ENCODE measurements at regions not wholly inside any gene's neighbourhood (a gene's known extent, or its start where the extent isn't known, plus 50 kb on each side); places are given as distances from the start of the nearest gene placed in this dataset.
"Not testable (repeated sequence)": the region's sequence is repeated elsewhere in the genome, so short reads cannot be mapped to it uniquely, and the experiment has no call there.

- no peak overlapping the region for H3K4me3 ChIP-seq (ENCODE audit: low read length)
- no peak for DNase-seq (ENCODE audit: low read depth, low spot score)
Measured at GRCh38 chr4:134691915-134692314, 490.3 kb upstream of the PABPC4L start.

GRCh38 chr4:134687646-134688628, 486.3 kb upstream of the PABPC4L start:
- H3K4me3 ChIP-seq (ENCODE audit: low read length) = no peak overlapping the region
- DNase-seq (ENCODE audit: low read depth, low spot score) = no peak

DNA sequence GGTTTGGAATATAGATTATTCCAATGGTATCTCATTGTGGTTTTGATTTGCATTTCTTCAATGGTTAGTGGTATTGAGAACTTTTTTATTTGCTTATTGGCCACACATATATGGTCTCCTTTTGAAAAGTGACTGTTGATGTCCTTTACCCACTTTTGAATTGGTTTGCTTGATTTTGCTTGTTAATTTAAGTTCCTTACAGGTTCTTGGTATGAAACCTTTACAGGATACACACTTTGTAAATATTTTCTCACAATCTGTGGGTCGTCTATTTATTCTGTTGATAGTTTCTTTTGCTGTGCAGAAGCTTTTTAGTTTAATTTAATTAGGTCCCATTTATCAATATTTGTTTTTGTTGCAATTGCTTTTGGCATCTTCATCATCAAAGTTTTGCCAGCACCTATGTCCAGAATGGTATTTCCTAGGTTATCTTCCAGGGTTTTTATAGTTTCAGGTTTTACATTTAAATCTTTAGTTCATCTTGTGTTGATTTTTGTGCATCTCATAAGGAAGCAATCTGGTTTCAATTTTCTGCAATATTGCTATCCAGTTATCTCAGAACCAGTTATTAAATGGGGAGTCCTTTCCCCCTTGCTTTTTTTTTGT, 475.7 kb upstream of the PABPC4L start:
- H3K4me3 ChIP-seq (ENCODE audit: low read length) = no peak overlapping the region
- DNase-seq (ENCODE audit: low read depth, low spot score) = no peak

GRCh38 chr4:134668237-134668636, 466.6 kb upstream of the PABPC4L start:
- no peak for DNase-seq (ENCODE audit: low read depth, low spot score)
- no peak overlapping the region for H3K4me3 ChIP-seq (ENCODE audit: low read length)

DNA sequence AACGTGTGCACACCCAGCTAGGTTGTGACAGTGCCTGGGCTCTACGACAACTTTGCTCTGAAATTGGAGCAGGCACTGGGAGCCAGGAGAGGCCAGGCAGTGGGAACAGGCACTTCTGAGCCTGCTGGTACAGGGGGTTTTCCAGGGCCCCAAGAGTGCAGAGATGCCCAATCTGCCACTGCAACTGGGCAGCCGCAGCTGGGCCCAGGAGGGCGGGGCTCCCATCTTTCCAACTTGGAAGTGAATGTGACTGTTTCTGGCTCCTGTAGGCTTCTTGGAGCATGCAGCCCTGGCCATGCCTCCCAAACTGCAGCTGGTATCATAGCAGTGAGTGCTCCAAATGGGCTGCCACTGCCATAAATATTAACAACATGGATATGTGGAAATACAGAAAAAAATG, 465.1 kb upstream of the PABPC4L start:
- no peak for DNase-seq (ENCODE audit: low read depth, low spot score)
- no peak overlapping the region for H3K4me3 ChIP-seq (ENCODE audit: low read length)

- no peak overlapping the region for H3K4me3 ChIP-seq (ENCODE audit: low read length)
- no peak for DNase-seq (ENCODE audit: low read depth, low spot score)
Measured at GRCh38 chr4:134665429-134665828, 463.8 kb upstream of the PABPC4L start.

- DNase-seq (ENCODE audit: low read depth, low spot score) = no peak
- no peak overlapping the region for H3K4me3 ChIP-seq (ENCODE audit: low read length)
Measured at GRCh38 chr4:134663742-134664141, 462.2 kb upstream of the PABPC4L start.

DNA sequence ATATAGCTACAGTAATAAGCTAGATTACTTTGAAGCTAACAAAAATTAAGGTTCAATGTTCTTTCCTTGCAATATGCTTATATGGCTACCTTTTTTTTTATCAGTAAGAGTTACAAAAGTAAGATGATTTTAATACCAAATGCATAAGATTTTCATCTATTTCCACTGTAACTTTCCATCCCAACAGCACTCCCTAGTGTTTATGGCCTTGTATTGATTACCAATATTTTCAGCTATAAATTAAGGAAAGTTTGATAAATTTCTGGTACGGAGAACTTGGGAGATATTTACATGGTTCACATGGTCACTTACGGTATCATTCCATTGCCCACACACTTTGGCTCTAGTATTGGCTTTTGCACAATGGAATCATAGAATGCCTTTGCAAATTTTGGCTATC, 448.9 kb upstream of the PABPC4L start:
- no peak overlapping the region for H3K4me3 ChIP-seq (ENCODE audit: low read length)
- DNase-seq (ENCODE audit: low read depth, low spot score) = no peak

GRCh38 chr4:134645778-134646177, 444.2 kb upstream of the PABPC4L start:
- DNase-seq (ENCODE audit: low read depth, low spot score) = no peak
- H3K4me3 ChIP-seq (ENCODE audit: low read length) = no peak overlapping the region

DNA sequence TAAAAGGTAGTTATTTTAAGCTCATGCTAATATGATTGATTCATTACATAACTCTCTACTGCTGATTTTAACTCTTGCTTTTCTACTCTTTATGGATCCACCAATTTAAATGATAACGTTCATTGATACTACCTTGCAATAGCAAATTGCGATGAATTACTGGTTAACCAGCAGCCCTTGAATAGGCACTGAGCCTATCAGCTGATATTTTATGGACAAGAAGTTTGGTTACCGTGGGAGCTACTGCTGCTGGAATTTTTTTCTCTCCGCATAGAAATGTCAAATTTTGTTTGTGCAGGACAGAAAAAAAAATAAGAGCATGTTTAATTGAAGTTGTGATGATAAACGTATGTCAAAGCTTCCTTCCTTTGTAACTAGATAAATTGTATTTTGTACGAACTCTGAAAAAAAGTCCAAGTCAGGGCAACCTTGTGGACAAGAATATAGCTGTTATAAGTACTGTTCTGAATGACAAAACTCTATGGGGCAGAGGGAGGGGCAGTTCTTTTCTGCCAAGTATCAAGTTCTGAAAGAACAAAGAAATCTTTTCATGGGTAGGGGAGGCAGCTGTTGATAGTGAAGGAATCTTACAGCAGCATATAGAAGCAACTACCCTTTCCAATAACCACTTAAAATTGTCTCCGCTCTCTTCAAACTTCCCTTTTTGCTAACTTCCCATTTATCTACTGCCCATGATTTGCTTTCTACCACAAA, 434.9 kb upstream of the PABPC4L start:
- H3K4me3 ChIP-seq (ENCODE audit: low read length) = no peak overlapping the region
- no peak for DNase-seq (ENCODE audit: low read depth, low spot score)

DNA sequence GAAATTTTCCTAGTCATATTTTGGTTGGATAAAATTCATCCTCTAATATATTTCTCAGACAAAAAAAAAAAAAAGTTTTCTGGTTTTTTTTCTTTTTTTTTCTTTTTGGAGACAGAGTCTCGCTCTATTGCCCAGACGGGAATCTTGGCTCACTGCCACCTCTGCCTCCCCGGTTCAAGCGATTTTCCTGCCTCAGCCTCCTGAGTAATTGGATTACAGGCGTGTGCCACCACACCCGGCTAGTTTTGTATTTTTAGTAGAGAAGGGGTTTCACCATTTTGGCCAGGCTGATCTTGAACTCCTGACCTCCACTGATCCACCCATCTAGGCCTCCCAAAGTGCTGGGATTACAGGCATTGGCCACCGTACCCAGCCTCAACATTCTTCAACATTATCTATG, 432.7 kb upstream of the PABPC4L start:
- no peak for DNase-seq (ENCODE audit: low read depth, low spot score)
- H3K4me3 ChIP-seq (ENCODE audit: low read length) = no peak overlapping the region

- no peak overlapping the region for H3K4me3 ChIP-seq (ENCODE audit: low read length)
- no peak for DNase-seq (ENCODE audit: low read depth, low spot score)
Measured at GRCh38 chr4:134632056-134632455, 430.5 kb upstream of the PABPC4L start.

GRCh38 chr4:134628066-134628465, 426.5 kb upstream of the PABPC4L start:
- DNase-seq (ENCODE audit: low read depth, low spot score) = no peak
- H3K4me3 ChIP-seq (ENCODE audit: low read length) = no peak overlapping the region

- DNase-seq (ENCODE audit: low read depth, low spot score) = no peak
- H3K4me3 ChIP-seq (ENCODE audit: low read length) = no peak overlapping the region
Measured at GRCh38 chr4:134627366-134627765, 425.8 kb upstream of the PABPC4L start.

GRCh38 chr4:134624365-134624764, 422.8 kb upstream of the PABPC4L start:
- no peak overlapping the region for H3K4me3 ChIP-seq (ENCODE audit: low read length)
- DNase-seq (ENCODE audit: low read depth, low spot score) = no peak

DNA sequence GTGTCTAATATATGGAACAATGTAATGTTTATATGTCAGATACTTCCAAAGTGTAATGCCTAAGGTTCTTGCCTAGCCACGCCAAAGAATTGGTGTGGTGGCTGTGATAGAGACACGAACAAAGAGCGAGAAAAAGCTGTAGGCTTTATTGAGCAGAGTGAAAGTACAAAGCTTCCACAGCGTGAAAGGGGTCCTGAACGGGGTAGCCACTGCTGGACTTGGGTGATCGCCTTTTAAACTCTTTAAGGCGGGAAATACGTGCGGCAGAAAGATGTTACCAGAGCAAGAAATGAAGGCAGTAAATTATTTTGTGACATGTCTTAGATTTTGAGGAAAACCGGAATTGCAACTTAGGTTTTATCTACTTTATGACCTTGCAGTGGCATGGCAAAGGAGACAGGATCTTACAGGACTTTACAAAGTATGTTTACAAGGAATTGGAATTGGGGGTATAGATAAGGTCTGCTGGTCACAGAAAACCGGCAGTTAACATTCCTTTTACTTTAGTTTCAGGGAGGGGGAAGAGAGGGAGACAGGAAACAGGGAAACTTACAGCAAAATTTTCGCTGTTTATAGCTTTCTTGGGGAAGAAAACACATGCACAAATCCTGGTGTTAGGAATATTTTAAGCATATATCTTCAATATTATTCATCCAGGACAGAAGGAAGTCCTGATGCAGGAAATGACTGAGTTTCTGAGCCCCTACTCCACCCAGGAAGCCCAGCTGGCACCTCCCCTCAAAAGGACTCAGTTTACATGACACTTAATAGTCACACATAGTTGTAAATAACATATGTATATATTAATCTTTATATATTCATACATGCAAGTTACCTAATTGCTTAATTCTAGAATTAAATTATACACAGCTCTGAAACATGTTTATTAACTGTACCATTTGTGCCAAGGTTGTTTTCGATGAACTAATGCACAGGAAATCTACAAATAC, 421.3 kb upstream of the PABPC4L start:
- not testable (repeated sequence) for DNase-seq (ENCODE audit: low read depth, low spot score); H3K4me3 ChIP-seq (ENCODE audit: low read length)

GRCh38 chr4:134622199-134622598, 420.6 kb upstream of the PABPC4L start:
- no peak overlapping the region for H3K4me3 ChIP-seq (ENCODE audit: low read length)
- DNase-seq (ENCODE audit: low read depth, low spot score) = no peak

- H3K4me3 ChIP-seq (ENCODE audit: low read length); DNase-seq (ENCODE audit: low read depth, low spot score): not testable (repeated sequence)
Measured at GRCh38 chr4:134621715-134622114, 420.1 kb upstream of the PABPC4L start.

DNA sequence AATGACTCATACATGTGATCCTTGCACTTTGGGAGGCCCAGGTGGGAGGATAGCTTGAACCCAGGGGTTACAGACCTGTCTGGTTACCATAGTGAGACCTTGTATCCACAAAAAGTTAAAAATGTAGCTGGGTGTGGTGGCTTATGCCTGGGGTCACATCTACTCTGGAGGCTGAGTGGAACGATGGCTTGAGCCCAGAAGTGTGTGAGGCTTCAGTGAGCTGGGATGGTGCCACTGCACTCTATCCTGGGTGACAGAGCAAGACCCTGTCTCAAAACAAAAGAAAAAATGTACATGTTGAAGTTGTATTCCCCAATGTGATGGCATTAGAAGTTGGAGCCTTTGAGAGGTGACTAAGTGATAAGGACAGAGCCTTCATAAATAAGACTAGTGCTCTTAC, 409.4 kb upstream of the PABPC4L start:
- no peak overlapping the region for H3K4me3 ChIP-seq (ENCODE audit: low read length)
- no peak for DNase-seq (ENCODE audit: low read depth, low spot score)

Data from Jurkat, Clone E6-1 (cell line).